ENCODE measurements at regions not wholly inside any gene's neighbourhood (a gene's known extent, or its start where the extent isn't known, plus 50 kb on each side); places are given as distances from the start of the nearest gene placed in this dataset.
"Not testable (repeated sequence)": the region's sequence is repeated elsewhere in the genome, so short reads cannot be mapped to it uniquely, and the experiment has no call there.

GRCh38 chr4:116303736-116304188, 781.6 kb downstream of the TRAM1L1 start:
- no peak for DNase-seq (ENCODE audit: low read depth)

- no peak for DNase-seq (ENCODE audit: low read depth)
These were observed 782.2 kb downstream of the TRAM1L1 start for GRCh38 chr4:116302990-116303735.

DNA sequence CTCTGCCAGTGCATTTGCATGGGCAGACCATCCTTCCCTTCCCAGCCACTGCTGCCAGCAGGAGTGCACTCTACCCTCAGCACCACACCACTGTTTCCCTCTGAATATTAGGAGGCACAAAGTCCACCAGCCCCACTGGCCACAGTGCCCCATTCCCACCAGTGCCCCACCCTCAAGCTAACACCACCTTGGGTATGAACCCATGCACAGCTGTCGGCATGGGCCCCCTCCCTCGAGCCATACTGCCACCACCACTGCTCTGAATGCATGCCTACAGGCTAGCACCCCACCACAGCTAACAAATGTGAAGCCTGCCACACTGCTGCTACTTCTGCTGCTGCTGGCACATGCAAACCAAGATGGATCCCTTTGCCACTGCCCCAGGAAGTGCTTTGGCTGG, 810.4 kb downstream of the TRAM1L1 start:
- DNase-seq (ENCODE audit: low read depth): no peak

- no peak for DNase-seq (ENCODE audit: low read depth)
These were observed 813.0 kb downstream of the TRAM1L1 start for GRCh38 chr4:116272336-116272735.

- DNase-seq (ENCODE audit: low read depth): not testable (repeated sequence)
These were observed 824.4 kb downstream of the TRAM1L1 start for GRCh38 chr4:116260931-116261330.

DNA sequence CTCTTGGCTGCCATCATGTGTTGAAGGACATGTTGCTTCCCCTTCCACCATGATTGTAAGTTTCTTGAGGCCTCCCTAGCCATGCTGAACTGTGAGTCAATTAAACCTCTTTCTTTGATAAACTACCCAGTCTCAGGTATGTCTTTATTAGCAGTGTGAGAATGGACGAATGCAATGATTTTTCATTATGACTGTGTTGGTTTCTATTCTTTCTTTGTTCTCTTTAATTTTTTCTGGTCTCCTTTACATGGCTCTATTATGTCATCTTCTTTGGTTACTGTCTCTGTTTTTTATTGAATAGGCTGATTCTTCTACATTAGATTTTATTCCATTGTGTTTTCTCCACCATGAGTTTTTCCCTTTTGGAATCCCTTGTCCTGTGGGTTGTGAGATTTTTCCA, 840.6 kb downstream of the TRAM1L1 start:
- DNase-seq (ENCODE audit: low read depth): no peak

- no peak for DNase-seq (ENCODE audit: low read depth)
These were observed 841.9 kb downstream of the TRAM1L1 start for GRCh38 chr4:116243431-116243830.

DNA sequence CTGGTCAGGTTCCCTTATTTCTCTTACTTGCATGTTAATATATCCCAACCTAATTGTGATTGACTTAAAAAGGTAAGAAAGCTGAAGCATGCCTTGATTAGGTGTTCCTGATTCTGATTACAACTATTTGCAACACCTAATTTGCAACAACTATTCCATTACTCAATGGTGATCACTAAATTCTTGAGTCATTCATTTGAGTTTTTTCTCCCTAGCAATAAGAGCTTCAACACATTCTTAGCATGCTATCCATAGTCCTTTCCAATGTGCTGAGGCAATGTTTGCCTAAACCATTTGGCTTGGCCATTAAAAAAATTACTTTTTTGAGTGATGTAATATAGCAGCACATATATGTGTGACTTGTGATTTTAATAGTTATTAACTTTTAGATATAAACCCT, 851.4 kb downstream of the TRAM1L1 start:
- DNase-seq (ENCODE audit: low read depth): no peak

GRCh38 chr4:116231999-116232398, 853.4 kb downstream of the TRAM1L1 start:
- DNase-seq (ENCODE audit: low read depth): not testable (repeated sequence)

GRCh38 chr4:116229420-116229819, 856.0 kb downstream of the TRAM1L1 start:
- no peak for DNase-seq (ENCODE audit: low read depth)

- no peak for DNase-seq (ENCODE audit: low read depth)
These were observed 862.2 kb downstream of the TRAM1L1 start for GRCh38 chr4:116223040-116223732.

- DNase-seq (ENCODE audit: low read depth): no peak
These were observed 867.6 kb downstream of the TRAM1L1 start for GRCh38 chr4:116217781-116218180.

GRCh38 chr4:116215622-116216021, 869.8 kb downstream of the TRAM1L1 start:
- no peak for DNase-seq (ENCODE audit: low read depth)

DNA sequence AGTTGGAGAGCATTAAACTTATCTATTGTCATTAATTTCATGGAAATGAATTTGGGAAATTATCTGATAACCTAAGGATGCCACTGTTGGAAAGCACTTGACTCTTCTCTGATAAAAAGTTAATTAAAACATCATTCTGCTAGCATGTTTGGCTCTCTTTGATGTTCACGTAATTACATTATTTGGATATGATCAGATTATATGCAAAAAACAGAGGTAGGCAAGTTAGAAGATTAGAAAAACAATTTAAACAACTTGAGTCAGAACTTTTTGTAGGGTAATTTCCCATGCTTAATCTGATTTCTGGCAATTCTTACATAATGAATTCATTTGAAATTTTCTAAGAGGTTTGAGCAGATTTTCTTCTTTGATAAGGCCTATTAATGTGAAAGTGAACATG, 882.9 kb downstream of the TRAM1L1 start:
- no peak for DNase-seq (ENCODE audit: low read depth)

GRCh38 chr4:116197317-116197809, 888.0 kb downstream of the TRAM1L1 start:
- DNase-seq (ENCODE audit: low read depth): no peak

- DNase-seq (ENCODE audit: low read depth): no peak
These were observed 902.1 kb downstream of the TRAM1L1 start for GRCh38 chr4:116183241-116183640.

DNA sequence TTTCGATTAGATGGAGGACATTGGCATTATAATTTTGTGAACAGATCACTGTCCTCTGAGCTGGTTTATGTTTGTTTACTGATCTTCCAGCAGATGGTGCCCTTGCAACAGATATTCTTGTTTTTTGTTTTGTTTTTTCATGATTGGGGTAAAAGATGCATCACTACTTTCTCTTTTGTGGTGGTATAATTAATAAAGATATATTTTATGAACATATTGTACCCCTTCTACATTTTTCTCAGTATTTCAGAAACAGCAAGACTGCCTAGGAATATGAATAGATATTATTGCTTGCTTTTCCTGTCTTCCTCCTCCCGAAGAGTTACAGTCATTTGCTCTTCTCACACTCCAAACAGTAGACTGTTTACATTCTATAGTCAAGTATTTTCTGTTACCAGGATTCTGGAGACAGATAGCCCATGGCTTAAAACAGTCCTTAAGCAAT, 905.2 kb downstream of the TRAM1L1 start:
- DNase-seq (ENCODE audit: low read depth): no peak

DNA sequence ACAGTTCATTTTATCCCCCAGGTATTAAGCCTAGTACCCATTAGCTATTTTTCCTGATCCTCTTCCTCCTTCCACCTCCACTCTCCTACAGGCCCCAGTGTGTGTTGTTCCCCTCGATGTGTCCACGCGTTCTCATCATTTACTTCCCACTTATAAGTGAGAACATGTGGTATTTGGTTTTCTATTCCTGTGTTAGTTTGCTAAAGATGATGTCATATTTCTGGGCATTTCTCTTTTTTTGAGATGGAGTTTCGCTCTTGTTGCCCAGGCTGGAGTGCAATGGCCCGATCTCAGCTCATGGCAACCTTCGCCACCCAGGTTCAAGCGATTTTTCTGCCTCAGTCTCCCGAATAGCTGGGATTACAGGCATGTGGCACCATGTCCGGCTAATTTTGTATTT, 934.0 kb downstream of the TRAM1L1 start:
- not testable (repeated sequence) for DNase-seq (ENCODE audit: low read depth)

- DNase-seq (ENCODE audit: low read depth): no peak
These were observed 935.2 kb downstream of the TRAM1L1 start for GRCh38 chr4:116150152-116150551.

DNA sequence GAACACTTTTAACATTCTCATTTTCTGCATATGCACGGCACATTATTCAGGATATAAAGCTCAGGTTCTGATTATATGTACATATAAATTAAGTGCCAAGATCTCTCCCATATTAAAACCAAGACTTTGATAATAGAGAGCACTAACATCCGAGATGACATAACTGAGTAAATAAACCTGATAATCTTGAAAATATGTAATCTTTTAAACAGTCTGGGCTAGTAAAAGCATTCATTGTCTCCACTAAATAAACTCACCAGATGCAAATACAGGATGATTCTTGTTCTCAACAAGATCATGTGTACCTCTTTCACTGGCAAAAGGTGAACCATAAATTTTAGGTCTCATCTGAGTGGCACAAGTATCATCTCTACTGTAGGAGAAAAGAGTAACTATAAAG, 942.2 kb downstream of the TRAM1L1 start:
- no peak for DNase-seq (ENCODE audit: low read depth)

DNA sequence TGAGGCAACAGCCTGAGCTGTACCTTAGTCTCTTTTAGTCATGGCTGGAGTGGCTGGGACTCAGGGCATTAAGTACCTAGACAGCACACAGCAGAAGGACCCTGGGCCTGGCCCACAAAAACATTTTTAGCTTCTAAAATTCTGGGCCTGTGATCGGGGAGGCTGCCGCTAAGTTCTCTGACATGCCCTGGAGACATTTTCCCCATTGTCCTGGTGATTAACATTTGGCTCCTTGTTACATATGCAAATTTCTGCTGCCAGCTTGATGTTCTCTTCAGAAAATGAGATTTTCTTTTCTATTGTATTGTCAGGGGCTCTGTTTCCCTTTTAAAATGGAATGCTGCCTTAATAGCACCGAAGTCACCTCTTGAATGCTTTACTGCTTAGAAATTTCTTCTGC, 952.4 kb downstream of the TRAM1L1 start:
- no peak for DNase-seq (ENCODE audit: low read depth)

DNA sequence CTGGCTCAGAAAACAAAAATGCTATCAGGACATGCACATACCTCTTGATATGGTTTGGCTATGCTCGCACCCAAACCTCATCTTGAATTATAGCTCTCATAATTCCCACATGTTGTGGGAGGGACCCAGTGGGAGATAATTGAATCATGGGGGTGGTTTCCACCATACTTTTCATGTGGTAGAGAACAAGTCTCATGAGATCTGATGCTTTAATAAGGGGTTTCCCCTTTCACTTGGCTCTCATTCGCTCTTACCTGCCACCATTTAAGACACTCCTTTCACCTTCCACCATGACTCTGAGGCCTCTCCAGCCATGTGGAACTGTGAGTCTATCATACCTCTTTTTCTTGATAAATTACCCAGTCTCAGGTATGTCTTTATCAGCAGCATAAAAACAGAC, 958.6 kb downstream of the TRAM1L1 start:
- DNase-seq (ENCODE audit: low read depth): no peak

DNA sequence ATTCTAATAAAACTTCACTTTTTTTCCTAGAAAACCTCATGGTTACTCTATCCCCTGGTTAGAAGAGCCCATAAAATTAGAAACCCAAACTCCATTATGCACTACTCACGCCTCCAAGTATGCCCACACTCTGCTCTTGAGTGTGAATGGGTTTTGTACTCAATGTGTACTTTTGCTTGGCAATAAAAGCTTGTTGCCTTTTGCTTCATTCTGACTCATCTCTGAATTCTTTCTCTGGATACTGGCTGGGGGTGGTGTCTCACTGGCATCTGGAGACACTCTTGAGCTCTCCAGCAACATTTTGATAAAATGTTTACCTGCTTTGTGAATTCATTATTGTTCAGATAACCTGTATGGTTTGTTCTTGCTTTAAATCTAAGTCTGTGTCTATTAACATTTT, 963.3 kb downstream of the TRAM1L1 start:
- DNase-seq (ENCODE audit: low read depth): no peak
